AG10803 (cell line): ENCODE measurements at regions not wholly inside any gene's neighbourhood (a gene's known extent, or its start where the extent isn't known, plus 50 kb on each side); places are given as distances from the start of the nearest gene placed in this dataset.
"Not testable (repeated sequence)": the region's sequence is repeated elsewhere in the genome, so short reads cannot be mapped to it uniquely, and the experiment has no call there.

ENCODE experiments used
- DNase-seq: peaks from one replicate; pipeline ENCODE4 v3.0.0; 2010; ENCODE audit warnings: low read depth
- H3K4me3 ChIP-seq: 2 replicates; pipeline ENCODE4 v1.5.1; 2011; ENCODE audit warnings: mild to moderate bottlenecking, low read length, control low read depth
- TF ChIP-seq, protein P1 (sequence below): conservative IDR thresholded peaks from 2 replicates; pipeline ENCODE4 v1.5.1; 2011; ENCODE audit warnings: mild to moderate bottlenecking, low read length, control low read depth, inconsistent platforms

DNA sequence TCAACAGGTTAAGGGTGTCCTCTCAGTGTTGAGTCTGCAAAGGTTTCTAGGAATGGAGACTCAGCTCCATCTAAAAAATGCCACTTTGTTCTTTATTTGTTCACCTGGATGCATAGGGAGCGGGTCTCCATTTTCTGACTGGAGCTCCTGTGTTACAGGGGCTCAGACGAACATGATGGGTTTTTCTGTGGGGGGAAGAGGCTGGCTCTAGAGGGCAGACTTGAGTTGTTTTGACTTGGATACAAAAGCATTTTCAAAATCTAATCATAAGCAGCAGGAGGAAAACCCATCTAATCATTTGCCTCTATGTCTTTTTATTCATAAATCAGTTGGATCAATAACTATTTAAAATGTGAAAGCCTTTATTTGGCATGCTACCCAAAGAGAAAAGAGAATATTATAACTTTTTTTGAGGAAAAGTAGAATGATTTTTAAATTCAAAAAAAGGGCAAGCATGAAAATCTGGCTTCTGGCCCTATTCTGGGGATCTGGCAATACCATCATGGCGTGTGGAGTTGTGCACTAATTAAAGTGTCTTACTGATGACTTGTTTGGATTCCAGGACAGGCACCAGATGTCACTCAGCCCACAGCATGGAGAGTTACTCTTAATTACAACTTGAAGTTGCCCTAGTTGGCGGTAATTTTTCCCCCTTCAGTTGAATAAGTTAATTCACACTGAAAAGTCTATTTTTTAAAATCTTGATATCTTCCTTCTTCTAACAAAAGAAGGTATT is 594.9 kb downstream of the REEP3 start:
- TF ChIP-seq, protein P1, sequence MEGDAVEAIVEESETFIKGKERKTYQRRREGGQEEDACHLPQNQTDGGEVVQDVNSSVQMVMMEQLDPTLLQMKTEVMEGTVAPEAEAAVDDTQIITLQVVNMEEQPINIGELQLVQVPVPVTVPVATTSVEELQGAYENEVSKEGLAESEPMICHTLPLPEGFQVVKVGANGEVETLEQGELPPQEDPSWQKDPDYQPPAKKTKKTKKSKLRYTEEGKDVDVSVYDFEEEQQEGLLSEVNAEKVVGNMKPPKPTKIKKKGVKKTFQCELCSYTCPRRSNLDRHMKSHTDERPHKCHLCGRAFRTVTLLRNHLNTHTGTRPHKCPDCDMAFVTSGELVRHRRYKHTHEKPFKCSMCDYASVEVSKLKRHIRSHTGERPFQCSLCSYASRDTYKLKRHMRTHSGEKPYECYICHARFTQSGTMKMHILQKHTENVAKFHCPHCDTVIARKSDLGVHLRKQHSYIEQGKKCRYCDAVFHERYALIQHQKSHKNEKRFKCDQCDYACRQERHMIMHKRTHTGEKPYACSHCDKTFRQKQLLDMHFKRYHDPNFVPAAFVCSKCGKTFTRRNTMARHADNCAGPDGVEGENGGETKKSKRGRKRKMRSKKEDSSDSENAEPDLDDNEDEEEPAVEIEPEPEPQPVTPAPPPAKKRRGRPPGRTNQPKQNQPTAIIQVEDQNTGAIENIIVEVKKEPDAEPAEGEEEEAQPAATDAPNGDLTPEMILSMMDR = peak; percentile 29
- DNase-seq = no peak
- no peak overlapping the region for H3K4me3 ChIP-seq

- H3K4me3 ChIP-seq = no peak overlapping the region
- TF ChIP-seq, protein P1 = no peak
- DNase-seq = no peak
Observed at GRCh38 chr10:64116707-64117106, 595.5 kb downstream of the REEP3 start.

GRCh38 chr10:64118736-64119135 is 597.5 kb downstream of the REEP3 start:
- no peak overlapping the region for H3K4me3 ChIP-seq
- TF ChIP-seq, protein P1 = no peak
- no peak for DNase-seq

DNA sequence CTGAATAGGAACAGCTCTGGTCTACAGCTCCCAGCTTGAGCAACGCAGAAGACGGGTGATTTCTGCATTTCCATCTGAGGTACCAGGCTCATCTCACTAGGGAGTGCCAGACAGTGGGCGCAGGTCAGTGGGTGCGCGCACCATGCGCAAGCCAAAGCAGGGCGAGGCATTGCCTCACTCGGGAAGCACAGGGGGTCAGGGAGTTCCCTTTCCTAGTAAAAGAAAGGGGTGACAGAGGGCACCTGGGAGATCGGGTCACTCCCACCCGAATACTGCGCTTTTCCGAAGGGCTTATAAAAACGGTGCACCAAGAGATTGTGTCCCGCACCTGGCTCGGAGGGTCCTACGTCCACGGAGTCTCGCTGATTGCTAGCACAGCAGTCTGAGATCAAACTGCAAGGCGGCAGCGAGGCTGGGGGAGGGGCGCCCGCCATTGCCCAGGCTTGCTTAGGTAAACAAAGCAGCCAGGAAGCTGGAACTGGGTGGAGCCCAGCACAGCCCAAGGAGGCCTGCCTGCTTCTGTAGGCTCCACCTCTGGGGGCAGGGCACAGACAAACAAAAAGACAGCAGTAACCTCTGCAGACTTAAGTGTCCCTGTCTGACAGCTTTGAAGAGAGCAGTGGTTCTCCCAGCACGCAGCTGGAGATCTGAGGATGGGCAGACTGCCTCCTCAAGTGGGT is 599.2 kb downstream of the REEP3 start:
- not testable (repeated sequence) for DNase-seq, H3K4me3 ChIP-seq

- no peak for DNase-seq
- no peak overlapping the region for H3K4me3 ChIP-seq
- TF ChIP-seq, protein P1 = no peak
Observed at GRCh38 chr10:64130152-64130551, 609.0 kb downstream of the REEP3 start.

DNA sequence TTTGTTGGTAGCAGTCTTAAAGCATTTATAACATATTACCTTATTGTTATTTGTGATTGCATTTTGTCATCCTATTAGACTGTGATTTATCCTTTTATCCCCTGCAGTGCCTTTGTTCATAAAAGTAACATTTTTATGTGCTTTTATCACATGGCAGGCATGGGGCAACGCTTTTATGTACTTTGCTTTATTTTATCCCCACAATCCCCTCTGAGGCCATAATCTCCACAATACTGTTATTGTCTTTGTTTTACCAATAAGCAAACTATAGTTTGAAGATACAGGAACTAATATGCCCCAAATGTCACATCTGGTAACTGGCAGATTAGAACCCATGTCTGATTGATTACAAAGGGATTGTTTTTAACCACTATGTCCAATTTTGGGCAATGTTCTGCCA is 613.5 kb downstream of the REEP3 start:
- TF ChIP-seq, protein P1 = no peak
- no peak for DNase-seq
- H3K4me3 ChIP-seq = no peak overlapping the region

GRCh38 chr10:64142395-64142794 is 621.2 kb downstream of the REEP3 start:
- no peak for DNase-seq
- no peak overlapping the region for H3K4me3 ChIP-seq
- TF ChIP-seq, protein P1 = no peak
